Stimulated activated CD4-positive, alpha-beta T cell treated with anti-CD3 and anti-CD28 coated beads, Interleukin-15, amount 100 ng/mL, for 1 hour (primary cell): ENCODE measurements at regions not wholly inside any gene's neighbourhood (a gene's known extent, or its start where the extent isn't known, plus 50 kb on each side); places are given as distances from the start of the nearest gene placed in this dataset.
"Not testable (repeated sequence)": the region's sequence is repeated elsewhere in the genome, so short reads cannot be mapped to it uniquely, and the experiment has no call there.

Experiments
- DNase-seq, 2 donors: peaks; one replicate each; pipeline ENCODE4 v3.0.0-alpha.2; 2020; ENCODE audit warnings: low read depth in 1 of 2, low spot score in 1 of 2

DNA sequence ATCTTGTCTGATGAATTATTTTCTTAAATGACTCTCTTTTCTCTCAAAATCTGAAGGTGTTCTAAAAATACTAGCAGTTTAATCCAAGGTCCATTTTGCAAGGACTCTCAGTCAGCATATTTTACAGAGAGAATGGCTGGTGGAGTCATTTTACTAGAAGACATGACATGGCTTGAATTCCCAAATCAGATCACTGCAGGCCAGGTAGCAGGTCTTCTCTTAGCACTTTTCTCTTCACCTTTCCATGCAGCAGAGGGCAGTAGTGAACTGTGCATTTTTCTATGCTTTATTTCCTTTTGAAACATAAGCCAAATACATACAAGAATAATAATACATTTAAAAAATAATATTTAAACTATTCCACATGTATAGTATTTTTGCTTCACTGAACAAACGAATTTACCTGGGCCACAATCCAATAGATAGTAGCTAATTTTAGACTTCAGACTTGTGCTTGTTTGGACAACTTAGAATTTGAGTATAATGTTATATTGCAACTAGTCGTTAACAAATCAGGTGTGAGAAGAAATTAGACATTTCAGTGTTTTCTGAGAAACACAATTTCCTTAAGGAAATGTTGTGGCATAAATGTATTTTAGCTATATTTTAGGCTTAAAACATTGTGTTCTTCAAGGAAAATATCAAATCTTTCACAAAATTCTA, 289.4 kb upstream of the DAB2 start:
- DNase-seq: no peak

DNA sequence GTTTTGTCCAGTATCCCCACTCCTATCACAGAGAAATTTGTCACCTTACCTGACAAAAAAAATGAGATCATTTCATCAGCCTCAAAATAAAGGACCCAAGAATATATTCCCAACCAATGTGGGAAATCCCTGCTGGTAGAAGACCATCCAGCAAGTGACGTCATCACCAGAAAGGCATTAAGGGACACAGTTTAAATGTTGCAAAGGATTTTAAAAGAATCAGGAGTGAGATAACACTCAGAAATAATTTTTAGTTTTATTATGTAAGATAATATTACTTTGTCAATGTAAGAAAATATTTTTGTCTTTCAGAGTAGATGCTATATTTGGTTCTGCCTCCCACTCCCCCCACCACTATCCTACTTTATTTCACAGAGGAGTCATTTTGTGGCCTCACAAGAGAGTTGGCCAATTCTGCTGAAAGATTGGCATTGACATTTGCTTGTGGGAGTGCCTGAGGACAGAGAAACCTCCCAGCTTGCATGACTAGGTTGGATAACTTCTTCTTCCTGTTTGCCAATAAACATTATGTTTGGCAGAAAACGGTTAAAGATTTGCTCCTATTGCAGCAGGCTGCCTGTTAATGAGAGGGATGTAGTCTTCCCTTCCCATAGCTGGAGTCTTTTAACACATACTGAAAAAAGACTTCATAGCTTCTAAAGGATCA, 288.6 kb upstream of the DAB2 start:
- no peak for DNase-seq

DNA sequence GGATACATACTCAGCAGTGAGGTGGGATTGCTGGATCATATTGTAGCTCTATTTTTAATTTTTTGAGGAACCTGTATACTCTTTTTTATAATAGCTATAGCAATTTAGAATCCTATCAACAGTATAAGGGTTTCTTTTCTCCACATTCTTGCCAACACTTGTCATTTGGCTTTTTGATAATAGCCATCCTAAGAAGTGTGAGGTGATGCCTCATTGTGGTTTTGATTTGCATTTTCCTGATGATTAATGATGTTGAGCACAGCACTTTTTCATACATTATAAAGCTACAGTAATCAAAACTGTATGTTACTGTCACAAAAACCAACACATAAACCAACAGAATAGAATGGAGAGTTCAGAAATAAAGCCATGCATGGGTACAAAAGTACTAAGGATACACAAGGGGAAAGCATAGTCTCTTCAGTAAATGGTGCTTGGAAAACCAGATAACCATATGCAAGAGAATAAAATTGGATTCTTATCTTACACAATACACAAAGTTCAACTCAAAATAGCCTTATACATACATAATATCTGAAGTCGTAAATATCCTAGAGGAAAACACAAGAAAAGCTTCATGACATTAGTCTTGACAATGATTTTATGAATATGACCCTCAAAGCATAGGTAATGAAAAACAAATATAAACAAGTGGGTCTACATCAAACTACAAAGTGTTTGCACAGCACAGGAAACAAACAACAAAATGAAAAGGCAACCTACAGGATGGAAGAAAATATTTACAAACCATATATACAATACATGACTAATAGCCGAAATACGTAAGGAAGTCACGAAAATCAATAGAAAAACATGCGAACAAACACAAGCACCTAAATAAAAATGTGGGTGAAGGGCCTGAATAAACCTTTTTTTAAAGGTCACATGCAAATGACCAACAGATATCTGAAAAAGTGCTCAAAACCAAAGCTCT, 287.8 kb upstream of the DAB2 start:
- no peak for DNase-seq

DNA sequence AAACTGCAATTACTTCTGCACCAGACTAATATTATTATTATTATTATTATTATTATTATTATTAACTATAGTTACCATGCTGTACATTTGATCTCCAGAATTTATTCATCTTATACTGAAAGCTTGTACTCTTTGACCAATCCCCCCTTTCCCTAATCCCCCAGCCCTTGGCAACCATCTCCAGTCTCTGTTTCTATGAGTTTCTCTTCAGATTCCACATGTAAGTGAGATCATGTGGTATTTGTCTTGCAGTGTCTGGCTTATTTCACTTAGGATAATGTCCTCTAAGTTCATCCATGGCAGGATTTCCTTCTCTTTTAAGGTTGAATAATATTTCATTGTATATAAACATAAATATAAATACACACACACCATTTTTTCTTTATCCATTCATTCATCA, 287.0 kb upstream of the DAB2 start:
- DNase-seq: no peak

DNA sequence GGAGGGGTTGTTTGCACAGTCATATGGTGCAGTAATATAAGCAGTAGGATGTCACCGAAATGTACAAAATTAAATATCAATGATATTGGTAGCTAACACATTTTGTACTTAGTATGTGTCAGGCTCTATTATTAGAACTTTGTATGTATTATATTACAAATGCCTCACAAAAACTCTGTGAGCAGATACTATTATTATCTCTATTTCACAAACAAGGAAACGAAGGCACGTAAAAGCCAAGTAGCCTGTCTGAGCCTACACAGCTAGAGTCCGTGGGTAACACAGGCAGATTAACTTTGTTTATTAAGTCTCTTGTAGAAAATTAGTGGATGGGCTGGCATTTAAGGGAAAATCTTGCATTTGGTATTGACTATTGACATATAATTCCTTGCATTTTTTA, 284.3 kb upstream of the DAB2 start:
- DNase-seq: no peak

DNA sequence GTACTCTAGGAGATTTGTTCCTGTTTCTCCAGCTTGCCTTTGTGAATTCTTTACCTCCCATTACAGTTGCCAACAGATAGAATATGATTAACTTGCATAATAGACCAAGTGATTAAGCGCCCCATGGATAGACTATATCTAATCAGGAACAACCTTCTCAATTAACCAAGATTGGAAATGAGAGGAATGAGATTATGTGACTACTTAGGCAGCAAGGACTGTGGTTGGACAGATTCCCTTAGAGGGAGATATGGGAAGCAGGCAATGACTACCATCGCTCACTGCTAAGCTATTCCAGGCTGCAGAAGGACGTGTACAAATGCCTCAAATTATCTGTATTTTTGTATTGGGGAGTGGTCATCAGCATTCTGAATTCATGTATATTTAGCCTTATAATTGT, 278.1 kb upstream of the DAB2 start:
- DNase-seq: no peak

DNA sequence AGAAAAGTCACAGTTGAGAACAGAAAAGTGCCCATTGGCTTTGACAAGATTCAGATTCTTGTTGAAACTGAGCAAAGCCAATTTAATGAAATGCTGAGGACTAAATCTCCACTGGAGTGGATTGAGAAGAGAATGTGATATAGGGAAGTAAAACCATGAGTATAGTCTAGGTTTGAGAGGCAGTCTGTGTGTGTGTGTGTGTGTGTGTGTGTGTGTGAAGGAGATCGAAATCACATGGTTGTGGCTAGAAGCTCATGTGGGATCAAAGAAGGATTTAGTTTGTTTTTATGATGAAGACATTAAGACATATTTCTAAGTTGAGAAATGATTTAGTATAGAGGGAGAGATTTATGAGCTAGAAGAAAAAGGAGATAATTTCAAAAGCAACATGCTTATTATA, 275.7 kb upstream of the DAB2 start:
- DNase-seq: no peak

DNA sequence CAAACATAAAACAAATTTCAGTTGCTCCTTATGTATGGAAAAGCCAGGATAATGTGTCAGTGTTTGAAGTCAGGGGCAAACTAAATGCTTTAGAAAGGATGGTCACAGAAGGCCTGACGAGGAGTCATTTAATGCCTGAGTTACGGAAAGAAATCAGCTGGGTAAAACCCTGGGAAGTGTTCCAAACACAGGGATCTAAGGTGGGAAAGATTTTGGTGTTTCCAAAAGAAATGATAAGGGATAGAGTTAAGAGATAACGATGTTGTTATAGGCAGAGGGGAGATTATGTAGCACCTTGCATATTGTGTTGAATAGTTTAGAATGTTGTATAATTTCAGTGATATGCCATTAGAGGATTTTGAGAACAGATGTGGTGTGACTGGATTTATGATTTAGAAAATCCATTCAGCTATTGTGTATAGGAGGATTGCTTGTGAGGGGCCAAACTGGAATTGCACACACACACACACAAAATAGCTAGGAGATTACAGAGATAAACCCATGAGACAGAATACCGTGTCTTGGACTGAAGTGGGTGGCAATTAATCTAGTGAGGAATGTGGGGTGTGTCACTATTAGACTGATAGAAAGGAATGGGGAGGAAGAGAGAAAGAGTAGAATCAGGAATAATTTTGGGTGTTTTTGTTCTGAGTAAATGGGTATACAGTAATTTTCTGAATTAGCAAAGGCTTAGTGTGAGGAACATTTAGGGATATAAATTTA, 274.2 kb upstream of the DAB2 start:
- DNase-seq: no peak

DNA sequence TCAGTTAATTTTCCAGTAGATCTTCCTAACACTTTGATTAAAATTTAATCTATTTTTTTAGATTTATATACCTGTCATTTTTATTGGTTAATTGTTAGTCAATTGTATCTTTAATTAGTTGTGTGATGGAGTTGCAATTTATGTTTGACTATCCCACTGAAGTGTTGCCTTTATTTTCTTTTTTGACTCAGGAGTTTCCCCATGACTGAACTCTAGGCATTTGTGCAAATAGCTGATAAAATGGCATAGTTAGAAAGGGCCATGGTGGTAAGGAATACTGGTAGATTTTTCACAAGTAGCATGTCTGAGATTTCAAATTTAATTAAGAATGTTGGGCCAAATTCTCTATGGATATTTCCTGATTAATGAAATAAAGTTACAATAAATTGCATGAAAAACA, 273.1 kb upstream of the DAB2 start:
- DNase-seq: no peak

DNA sequence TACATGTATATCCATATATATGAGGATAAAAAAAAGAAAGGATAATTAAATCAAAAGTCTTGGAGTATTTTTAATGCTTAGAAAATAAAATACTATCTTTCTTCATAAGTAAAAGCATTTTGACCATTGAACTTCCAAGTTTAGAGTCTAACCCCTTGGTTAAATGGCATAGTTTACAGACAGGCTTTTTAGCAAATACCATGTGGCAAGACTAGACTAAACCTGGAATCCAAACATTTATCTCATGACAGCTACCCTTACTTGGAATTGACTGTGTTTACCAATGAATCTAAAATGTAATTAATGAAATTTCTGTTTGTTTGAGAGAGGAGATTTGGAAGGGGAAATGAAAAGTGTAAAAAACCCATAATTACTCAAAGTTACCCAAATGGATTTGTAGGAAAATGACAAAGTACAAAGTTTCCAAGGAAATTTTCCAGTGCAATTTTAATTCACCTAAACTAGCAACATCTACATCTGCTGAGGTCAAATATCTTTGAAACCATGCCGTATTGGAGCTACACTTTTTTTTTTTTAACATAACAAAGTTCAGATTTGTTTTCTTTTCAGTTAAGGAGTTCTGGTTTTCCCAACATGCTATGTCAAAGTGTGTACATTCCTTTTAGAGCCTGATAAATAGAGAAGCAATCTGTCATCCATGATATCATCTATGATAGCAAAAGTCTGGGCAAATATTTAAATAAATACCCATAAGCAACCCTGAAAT, 272.1 kb upstream of the DAB2 start:
- no peak for DNase-seq

DNA sequence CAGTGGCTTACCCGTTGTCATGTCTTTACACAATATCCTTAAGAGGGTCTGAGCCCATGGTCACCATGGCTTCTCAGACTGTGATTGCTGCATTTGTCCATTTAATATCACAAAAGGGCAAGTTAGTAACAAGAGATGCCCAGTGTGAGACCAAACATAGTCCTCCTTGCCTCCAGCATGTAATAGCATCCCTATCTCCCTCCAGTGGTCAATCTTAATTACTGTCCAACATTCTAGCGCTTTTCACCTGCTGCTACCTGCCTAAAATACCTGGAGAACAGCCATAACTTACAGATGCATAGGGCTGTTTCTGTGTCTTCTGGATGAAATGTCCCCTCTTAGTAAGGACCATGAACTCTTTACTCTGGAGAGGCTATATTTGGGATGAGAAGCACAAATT, 267.2 kb upstream of the DAB2 start:
- DNase-seq: no peak

DNA sequence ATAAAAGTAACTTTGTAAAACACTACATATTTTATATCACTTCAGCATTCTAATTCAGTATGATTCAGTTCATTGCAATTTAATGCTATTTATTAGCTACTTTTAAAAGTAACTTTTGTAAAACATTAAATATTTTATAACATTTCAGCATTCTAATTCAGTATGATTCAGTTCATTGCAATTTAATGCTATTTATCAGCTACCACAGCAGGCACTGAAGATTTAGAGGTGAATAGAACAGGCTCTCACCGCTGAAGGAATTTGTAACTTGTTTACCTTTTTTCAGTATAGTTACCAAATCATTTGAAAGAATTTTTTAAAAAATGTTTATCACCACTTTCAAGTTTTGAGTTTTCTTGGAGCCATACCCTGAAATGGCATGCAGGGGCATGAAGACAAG, 266.4 kb upstream of the DAB2 start:
- no peak for DNase-seq

DNA sequence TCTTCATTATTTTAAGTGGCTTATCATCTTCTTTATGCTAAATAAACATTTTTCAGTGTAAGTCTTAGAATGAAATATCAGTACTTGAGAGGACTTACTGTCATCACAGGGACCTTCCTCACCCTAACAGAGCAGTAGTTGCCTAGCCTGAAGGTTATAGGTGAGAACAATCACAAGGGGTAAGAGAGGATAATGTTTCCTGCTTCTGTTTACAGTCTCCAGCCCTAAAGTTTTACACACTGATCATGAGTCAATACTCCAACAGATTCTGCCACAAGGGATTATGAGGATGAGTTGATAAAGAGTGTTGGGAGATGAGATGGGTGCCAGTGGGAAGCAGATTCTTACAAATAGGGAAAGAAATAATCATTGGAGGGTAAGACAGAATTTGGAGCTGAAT, 265.1 kb upstream of the DAB2 start:
- DNase-seq: no peak

DNA sequence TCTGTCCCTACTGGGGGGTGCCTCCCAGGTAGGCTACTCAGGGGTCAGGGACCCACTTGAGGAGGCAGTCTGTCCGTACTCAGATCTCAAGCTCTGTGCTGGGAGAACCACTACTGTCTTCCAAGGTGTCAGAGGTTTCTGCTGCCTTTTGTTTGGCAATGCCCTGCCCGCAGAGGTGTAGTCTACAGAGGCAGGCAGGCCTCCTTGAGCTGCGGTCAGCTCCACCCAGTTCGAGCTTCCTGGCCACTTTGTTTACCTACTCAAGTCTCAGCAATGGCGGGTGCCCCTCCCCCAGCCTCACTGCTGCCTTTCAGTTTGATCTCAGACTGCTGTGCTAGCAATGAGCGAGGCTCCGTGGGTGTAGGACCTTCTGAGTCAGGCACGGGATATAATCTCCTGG, 263.1 kb upstream of the DAB2 start:
- not testable (repeated sequence) for DNase-seq

DNA sequence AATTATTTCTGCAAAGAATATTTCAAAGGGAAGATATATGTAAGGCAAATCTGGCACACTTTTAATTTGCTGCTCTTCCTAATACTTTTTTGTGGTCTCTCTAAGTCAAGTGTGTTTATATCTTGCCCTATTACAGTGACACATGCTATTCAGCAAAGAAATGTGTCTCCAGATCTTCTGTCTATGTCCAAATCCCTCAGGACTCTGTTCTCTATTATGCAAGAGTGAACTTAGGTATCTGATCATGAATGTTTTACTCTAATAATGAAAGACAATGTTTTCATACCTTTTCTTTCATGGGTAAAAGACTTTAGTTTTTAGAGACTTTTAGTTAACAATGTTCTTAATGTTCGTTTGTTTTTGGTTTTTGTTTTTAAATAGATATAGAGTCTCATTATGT, 255.4 kb upstream of the DAB2 start:
- no peak for DNase-seq

DNA sequence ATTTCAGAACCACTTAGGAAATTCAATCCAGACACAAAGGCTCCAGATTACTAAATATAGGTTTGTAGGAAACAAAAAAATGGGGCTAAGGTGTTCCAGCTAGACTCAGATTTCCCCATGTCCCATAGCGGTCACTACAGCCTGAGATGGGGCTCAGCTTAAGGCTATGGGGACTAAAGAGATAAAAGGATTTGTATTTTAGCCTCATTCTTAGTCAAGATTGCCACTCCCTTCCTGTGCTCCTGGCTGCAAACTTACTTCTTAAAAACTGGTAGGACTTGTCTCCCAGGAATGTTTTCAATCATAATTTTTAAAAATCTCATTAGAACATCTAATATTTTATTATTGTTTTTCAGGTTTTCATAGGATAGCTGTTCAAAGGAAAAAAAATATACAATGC, 253.8 kb upstream of the DAB2 start:
- no peak for DNase-seq

DNA sequence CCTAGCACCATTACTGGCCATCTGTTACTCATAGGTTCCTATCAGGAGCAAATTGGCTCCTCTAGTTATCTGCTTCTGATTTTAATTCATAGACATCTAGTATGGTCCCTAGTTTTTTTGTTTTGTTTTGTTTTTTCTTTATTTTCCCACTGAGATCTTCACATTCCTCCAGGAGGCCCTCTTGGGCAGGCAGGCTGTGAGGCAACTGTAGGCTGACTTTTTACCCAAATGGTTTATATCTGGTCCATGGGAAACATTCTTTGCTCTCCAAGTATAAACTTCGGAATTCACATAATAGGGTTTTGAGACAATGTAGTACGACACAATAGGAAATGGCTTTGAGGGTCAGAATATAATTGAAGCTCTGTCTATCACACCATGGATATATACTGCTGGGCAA, 250.9 kb upstream of the DAB2 start:
- DNase-seq: no peak

DNA sequence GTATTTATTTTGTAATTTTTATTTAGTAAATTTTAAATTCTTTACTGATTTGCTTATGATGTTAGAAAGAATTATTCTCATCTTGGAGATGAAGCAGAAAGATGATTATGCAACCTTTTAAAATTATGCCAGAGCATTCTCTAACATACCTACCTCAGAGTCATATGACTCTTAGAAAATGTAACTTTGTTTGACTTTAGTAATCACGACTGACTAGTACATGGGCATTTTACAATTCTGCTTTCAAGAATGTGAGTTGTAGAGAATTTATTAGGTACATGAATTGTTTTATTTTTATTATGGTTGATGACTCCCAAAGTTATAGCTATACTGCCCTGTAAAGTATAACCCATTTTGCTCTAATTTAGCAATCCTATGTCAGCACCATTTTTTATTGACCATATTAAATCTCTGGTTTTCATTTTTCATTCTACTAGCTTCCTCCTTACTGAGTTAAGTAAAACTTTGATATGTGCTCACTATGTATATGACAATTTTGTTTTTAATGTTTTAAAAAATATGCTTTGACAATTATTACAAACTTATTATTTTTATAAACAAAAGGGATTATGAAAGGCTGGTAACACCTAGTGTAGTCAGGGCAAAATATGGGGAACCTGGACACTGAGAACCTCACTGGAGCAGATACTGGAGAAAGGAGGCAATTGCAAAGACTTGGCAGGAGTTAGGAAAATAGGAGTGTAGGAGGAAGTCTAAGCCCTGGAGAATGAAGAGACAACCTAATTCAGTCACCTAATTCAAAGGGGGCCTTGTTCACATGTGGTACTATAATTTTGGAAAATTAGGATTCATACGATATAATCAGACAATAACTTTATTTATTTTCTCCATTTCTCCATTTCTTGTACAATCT, 249.7 kb upstream of the DAB2 start:
- DNase-seq: no peak

DNA sequence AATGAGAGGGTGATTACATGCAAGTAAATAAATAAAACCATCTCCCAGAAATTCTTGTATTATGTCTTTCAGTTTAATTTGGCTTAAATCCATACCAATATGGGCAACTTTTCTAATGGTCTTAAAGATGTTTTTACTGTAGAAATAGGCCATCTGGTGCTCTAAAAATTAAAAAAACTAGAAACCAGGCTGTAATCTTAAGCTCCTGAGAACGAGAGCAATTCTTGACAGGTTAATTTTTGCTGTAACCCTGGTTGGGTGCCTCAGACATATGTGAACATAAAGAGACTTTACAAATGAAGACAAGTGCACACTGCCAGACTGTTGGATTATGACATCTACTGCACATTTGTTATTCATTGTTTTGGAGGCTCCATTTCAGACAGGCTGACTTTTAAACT, 246.8 kb upstream of the DAB2 start:
- DNase-seq: no peak

DNA sequence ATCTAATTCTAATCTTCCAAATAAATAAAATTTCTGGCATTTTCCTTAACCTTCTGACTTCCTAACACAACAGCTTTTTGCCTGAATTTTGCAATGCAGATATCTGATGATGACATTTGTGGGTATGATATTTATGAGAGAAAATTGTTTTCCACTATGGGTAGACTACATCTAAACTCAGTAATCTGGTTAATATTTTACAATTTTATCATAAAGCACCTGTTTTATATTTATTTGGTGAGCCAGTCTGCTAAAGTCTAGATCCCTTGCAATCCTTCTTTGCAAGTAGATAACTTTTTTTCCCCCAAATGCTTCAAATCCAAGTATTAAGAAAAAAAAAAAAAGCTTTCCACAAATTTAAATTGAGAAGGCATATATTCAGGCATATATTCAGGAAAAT, 246.2 kb upstream of the DAB2 start:
- DNase-seq: no peak
